IMR-90 (cell line): ENCODE measurements at regions not wholly inside any gene's neighbourhood (a gene's known extent, or its start where the extent isn't known, plus 50 kb on each side); places are given as distances from the start of the nearest gene placed in this dataset.

Experiments used
- ATAC-seq: fragments of 200-7000 bp; cut with Tn5 transposase; 2 replicates; pipeline ENCODE4 v1.9.1; 2020; ENCODE audit warnings: low read depth, mild to moderate bottlenecking, moderate library complexity
- BruUV-seq: library from RNA; stranded (reverse); fragments of 400-500 nt; replicated peaks from 2 replicates; lab custom pipeline; 2021; lab: Mats Ljungman, UMichigan
- CTCF ChIA-PET: fragments of 300-600 bp; formaldehyde crosslinking; extraction: SDS; loops from one replicate; lab custom pipeline; 2021; ENCODE audit warnings: antibody characterized with exemption; lab: Yijun Ruan, JAX
- POLR2A ChIA-PET: fragments of 300-600 bp; sonication (Branson Sonifier 250); formaldehyde crosslinking; loops from one replicate; lab custom pipeline; 2022; ENCODE audit warnings: antibody characterized with exemption; ENCODE audit not compliant: unreplicated experiment; lab: Charles Lee
- DNase-seq: peaks from one replicate; pipeline ENCODE4 v3.0.0; 2013
- H2AFZ ChIP-seq: replicated peaks from 2 replicates; pipeline ENCODE3; 2013; ENCODE audit warnings: low read length, mild to moderate bottlenecking; ENCODE audit not compliant: poor library complexity
- H2AK5ac ChIP-seq: 2 replicates; pipeline ENCODE4 v1.6.1; 2013; ENCODE audit warnings: low read depth, low read length, inconsistent platforms
- H2AK9ac ChIP-seq: replicated peaks from 2 replicates; pipeline ENCODE3; 2013; ENCODE audit warnings: mild to moderate bottlenecking, low read depth, low read length, moderate library complexity; ENCODE audit not compliant: poor library complexity
- H2BK120ac ChIP-seq: 2 replicates; pipeline ENCODE4 v1.6.1; 2013; ENCODE audit warnings: low read depth, low read length, inconsistent platforms
- H2BK15ac ChIP-seq: 3 replicates; pipeline ENCODE4 v1.6.1; 2013; ENCODE audit warnings: low read depth, low read length, inconsistent platforms
- H2BK20ac ChIP-seq: 2 replicates; pipeline ENCODE4 v1.6.1; 2013; ENCODE audit warnings: low read depth, mild to moderate bottlenecking, inconsistent platforms, low read length, moderate library complexity
- H2BK5ac ChIP-seq: 2 replicates; pipeline ENCODE4 v1.6.1; 2013; ENCODE audit warnings: mild to moderate bottlenecking, low read depth, low read length, inconsistent platforms; ENCODE audit not compliant: poor library complexity, severe bottlenecking
- H3K14ac ChIP-seq: replicated peaks from 2 replicates; pipeline ENCODE4 v1.6.1; 2013; ENCODE audit warnings: low read depth, low read length, inconsistent platforms
- H3K18ac ChIP-seq: 2 replicates; pipeline ENCODE4 v1.6.1; 2013; ENCODE audit warnings: low read depth, low read length, control low read depth
- H3K23ac ChIP-seq: 2 replicates; pipeline ENCODE4 v1.6.1; 2013; ENCODE audit warnings: low read depth, low read length, inconsistent platforms
- H3K27ac ChIP-seq: 2 replicates; pipeline ENCODE4 v1.5.1; 2013; ENCODE audit warnings: mild to moderate bottlenecking, control low read depth, low read length; ENCODE audit not compliant: insufficient read depth
- H3K27me3 ChIP-seq: 2 replicates; pipeline ENCODE4 v1.6.1; 2013; ENCODE audit warnings: low read length; ENCODE audit not compliant: control insufficient read depth, insufficient read depth
- H3K36me3 ChIP-seq: 2 replicates; pipeline ENCODE4 v1.6.1; 2013; ENCODE audit warnings: low read length, mixed read lengths; ENCODE audit not compliant: control insufficient read depth, insufficient read depth
- H3K4ac ChIP-seq: 2 replicates; pipeline ENCODE4 v1.6.1; 2013; ENCODE audit warnings: low read depth, low read length, inconsistent platforms
- H3K4me1 ChIP-seq: 2 replicates; pipeline ENCODE4 v1.6.1; 2013; ENCODE audit warnings: low read length, mixed read lengths; ENCODE audit not compliant: control insufficient read depth, insufficient read depth
- H3K4me2 ChIP-seq: 2 replicates; pipeline ENCODE4 v1.6.1; 2013; ENCODE audit warnings: low read depth, mild to moderate bottlenecking, control low read depth, low read length, moderate library complexity
- H3K4me3 ChIP-seq: 2 replicates; pipeline ENCODE4 v1.5.1; 2013; ENCODE audit warnings: low read depth, mild to moderate bottlenecking, control low read depth, low read length, moderate library complexity; ENCODE audit not compliant: insufficient read depth
- H3K56ac ChIP-seq: 2 replicates; pipeline ENCODE4 v1.6.1; 2013; ENCODE audit warnings: low read length, inconsistent platforms; ENCODE audit not compliant: insufficient read depth; ENCODE audit errors: extremely low read depth
- H3K79me1 ChIP-seq, 2 experiments: 2 replicates each; pipeline ENCODE4 v1.6.1; 2013; ENCODE audit warnings: low read length in 2 of 2, inconsistent platforms in 1 of 2, low read depth in 1 of 2
- H3K9ac ChIP-seq: 2 replicates; pipeline ENCODE4 v1.6.1; 2013; ENCODE audit warnings: low read depth, low read length, control low read depth
- H3K9me1 ChIP-seq: 2 replicates; pipeline ENCODE4 v1.6.1; 2013; ENCODE audit warnings: low read length, inconsistent platforms; ENCODE audit not compliant: insufficient read depth
- H3K9me3 ChIP-seq: 2 replicates; pipeline ENCODE4 v1.6.1; 2013; ENCODE audit warnings: low read length; ENCODE audit not compliant: control insufficient read depth, insufficient read depth
- H4K20me1 ChIP-seq: 2 replicates; pipeline ENCODE4 v1.6.1; 2013; ENCODE audit warnings: low read length, inconsistent platforms; ENCODE audit not compliant: insufficient read depth
- H4K5ac ChIP-seq: 2 replicates; pipeline ENCODE4 v1.6.1; 2013; ENCODE audit warnings: mild to moderate bottlenecking, low read depth, low read length, control low read depth
- H4K8ac ChIP-seq, 2 experiments: 2 replicates each; pipeline ENCODE4 v1.6.1; 2013; ENCODE audit warnings: low read depth in 2 of 2, low read length in 2 of 2, control low read depth in 1 of 2, inconsistent platforms in 1 of 2
- H4K91ac ChIP-seq: 2 replicates; pipeline ENCODE4 v1.6.1; 2013; ENCODE audit warnings: low read depth, low read length, inconsistent platforms; ENCODE audit not compliant: insufficient read depth
- BHLHE40 ChIP-seq: fragments of 150-350 bp; IDR thresholded peaks from 2 replicates; pipeline ENCODE4 v1.6.1; 2016; ENCODE audit warnings: mild to moderate bottlenecking, low read depth, low read length
- CEBPB ChIP-seq: IDR thresholded peaks from 2 replicates; pipeline ENCODE4 v1.6.1; 2012; ENCODE audit warnings: low read depth, low read length, improper control_type of control experiment
- CHD1 ChIP-seq: IDR thresholded peaks from 2 replicates; pipeline ENCODE4 v1.6.1; 2012; ENCODE audit warnings: low read depth, low read length, improper control_type of control experiment
- CTCF ChIP-seq: conservative IDR thresholded peaks from 2 replicates; pipeline ENCODE4 v1.5.1; 2012; ENCODE audit warnings: mild to moderate bottlenecking, low read depth, low read length, improper control_type of control experiment
- ELK1 ChIP-seq: fragments of 150-350 bp; IDR thresholded peaks from 2 replicates; pipeline ENCODE4 v1.6.1; 2016; ENCODE audit warnings: low read depth, mild to moderate bottlenecking, low read length, moderate library complexity, borderline replicate concordance
- FOS ChIP-seq: fragments of 150-350 bp; IDR thresholded peaks from 2 replicates; pipeline ENCODE4 v1.6.1; 2016; ENCODE audit warnings: low read depth, low read length
- MAFK ChIP-seq: IDR thresholded peaks from 2 replicates; pipeline ENCODE4 v1.6.1; 2012; ENCODE audit warnings: low read depth, low read length, improper control_type of control experiment
- MAZ ChIP-seq: IDR thresholded peaks from 2 replicates; pipeline ENCODE4 v1.6.1; 2012; ENCODE audit warnings: low read depth, mild to moderate bottlenecking, low read length, improper control_type of control experiment, moderate library complexity, borderline replicate concordance
- MXI1 ChIP-seq: IDR thresholded peaks from 2 replicates; pipeline ENCODE4 v1.6.1; 2012; ENCODE audit warnings: low read depth, mild to moderate bottlenecking, low read length, moderate library complexity, borderline replicate concordance
- NFE2L2 ChIP-seq: fragments of 150-350 bp; IDR thresholded peaks from 2 replicates; pipeline ENCODE4 v1.6.1; 2016; ENCODE audit warnings: low read depth, mild to moderate bottlenecking, low read length
- POLR2A ChIP-seq: IDR thresholded peaks from 2 replicates; pipeline ENCODE4 v1.6.1; 2012; ENCODE audit warnings: mild to moderate bottlenecking, low read depth, low read length
- RAD21 ChIP-seq: IDR thresholded peaks from 2 replicates; pipeline ENCODE4 v1.6.1; 2012; ENCODE audit warnings: low read length, improper control_type of control experiment
- RCOR1 ChIP-seq: IDR thresholded peaks from 2 replicates; pipeline ENCODE4 v1.6.1; 2012; ENCODE audit warnings: mild to moderate bottlenecking, low read length, improper control_type of control experiment; ENCODE audit not compliant: insufficient replicate concordance
- RFX5 ChIP-seq: IDR thresholded peaks from 2 replicates; pipeline ENCODE4 v1.8.0; 2012; ENCODE audit warnings: low read depth, mild to moderate bottlenecking, low read length, moderate library complexity
- SMC3 ChIP-seq: fragments of 150-350 bp; IDR thresholded peaks from 2 replicates; pipeline ENCODE4 v1.6.1; 2016; ENCODE audit warnings: low read depth, mild to moderate bottlenecking, antibody characterized with exemption, low read length, moderate library complexity
- USF2 ChIP-seq: fragments of 150-350 bp; IDR thresholded peaks from 2 replicates; pipeline ENCODE4 v1.6.1; 2017; ENCODE audit warnings: mild to moderate bottlenecking, antibody characterized with exemption, low read length, low read depth
- WGBS, 2 experiments: methylation state at CpG; one replicate each; pipeline versions ENCODE4 v1.1.5 to v1.1.7; 2013; ENCODE audit warnings: missing lambda C conversion rate in 2 of 2; ENCODE audit not compliant: insufficient read length in 1 of 2; ENCODE audit errors: extremely low coverage in 2 of 2; 5-methylcytosine and 5-hydroxymethylcytosine counted together
- dilution Hi-C: fragments of 300-500 bp; cut with HindIII; formaldehyde crosslinking; loops from one replicate; pipeline ENCODE4 v1.14.3; 2018; ENCODE audit warnings: low sequenced_read_pairs; ENCODE audit not compliant: unreplicated experiment
- in situ Hi-C: fragments of 300-500 bp; cut with MboI; formaldehyde crosslinking; loops from 3 replicates; pipeline ENCODE4 v1.14.3; 2019; ENCODE audit warnings: low sequenced_read_pairs, inconsistent platforms, mixed read lengths
- intact Hi-C: fragments of 100-400 bp; cut with micrococcal nuclease; formaldehyde crosslinking; loops from 2 replicates; pipeline ENCODE4 v1.10.0; 2022

- Histone ChIP-seq H3K27me3 (no peaks in the 10 kb centered on the region), H4K20me1 (no peaks in the 10 kb centered on the region), H3K4me2 (no peak overlapping the region), H3K14ac (no peak overlapping the region), H3K4ac (no peak overlapping the region), H4K5ac (no peak overlapping the region), H2AFZ (no peak overlapping the region), H3K36me3 (no peaks in the 10 kb centered on the region), H3K9ac (no peak overlapping the region), H2AK5ac (no peak overlapping the region), H3K56ac (no peak overlapping the region), H2BK5ac (no peak overlapping the region), H3K23ac (no peak overlapping the region), H2BK15ac (no peak overlapping the region), H3K4me1 (no peaks in the 10 kb centered on the region), H2BK120ac (no peak overlapping the region), H3K27ac (no peak overlapping the region), H3K4me3 (no peak overlapping the region), H3K79me1 (no peaks in the 10 kb centered on the region), H2AK9ac (no peak overlapping the region), H2BK20ac (no peak overlapping the region), H4K91ac (no peak overlapping the region), H4K8ac (no peak overlapping the region), H3K9me3 (no peaks in the 10 kb centered on the region), H3K9me1 (no peaks in the 10 kb centered on the region), H3K18ac (no peak overlapping the region)
- in situ Hi-C loops (no loop called here), intact Hi-C loops (no loop called here), dilution Hi-C loops (no loop called here)
- CTCF ChIA-PET: no interaction called here
- DNase-seq: peak; percentile 14
- WGBS, 2 experiments: no CpG with 5 or more reads among the region's 2 CpGs
- BruUV-seq: no TSS peak
- TF ChIP-seq SMC3: no peak
- TF ChIP-seq FOS: no peak
- no peak for TF ChIP-seq POLR2A
- TF ChIP-seq CEBPB: no peak
- no peak for TF ChIP-seq MXI1
- no peak for TF ChIP-seq RFX5
- no peak for TF ChIP-seq MAZ
- TF ChIP-seq CHD1: no peak
- no peak for TF ChIP-seq ELK1
- TF ChIP-seq USF2: no peak
- TF ChIP-seq RAD21: no peak
- no peak for TF ChIP-seq BHLHE40
- no peak for TF ChIP-seq NFE2L2
- TF ChIP-seq MAFK: no peak
- TF ChIP-seq RCOR1: no peak
- no peak for TF ChIP-seq CTCF
- POLR2A ChIA-PET: no interaction called here
- ATAC-seq: no peak
Observed at GRCh38 chr4:29326816-29327215, 1393.4 kb upstream of the PCDH7 start.
